Heart left ventricle (tissue), 13 donors: ENCODE measurements at regions not wholly inside any gene's neighbourhood (a gene's known extent, or its start where the extent isn't known, plus 50 kb on each side); places are given as distances from the start of the nearest gene placed in this dataset.

Source experiments
- CTCF ChIP-seq, 12 donors: fragments of 200-600 bp; sonication (generic) in 4 of 12; IDR thresholded peaks; one replicate each; pipeline versions ENCODE4 v1.5.0 to v1.8.0; 2018 to 2022; ENCODE audit warnings: antibody characterized with exemption in 12 of 12, mild to moderate bottlenecking in 5 of 12
- POLR2A ChIP-seq, 2 donors: fragments of 450-650 bp; IDR thresholded peaks; one replicate each; pipeline ENCODE4 v1.6.1; 2017; ENCODE audit warnings: antibody characterized with exemption in 2 of 2, mild to moderate bottlenecking in 2 of 2, moderate library complexity in 2 of 2
- donor health status: ischemic (EF 13 %, LVEDD 7.1; RV severe dilation, severe dysfunction).
- donor health status: DM: no; HTN: yes; CAD: no.
- donor health status: DM: no; HTN: no; CAD: no.
- donor health status: ischemic (EF 25% LVEDD 6.9; RV normal size, moderate dysfunction).
- donor health status: ischemic (EF 25% LVEDD 5.7; RV mildly dilated, moderate dysfunction).
- donor health status: ischemic (EF 35%, LVEDD 5.7; RV mildly dilated, moderate dysfunction).
- donor health status: nonischemic (EF 11% LVEDD 7.7; RV severe dilation, severe dysfunction).
- donor health status: DM: yes; HTN: yes; CAD: no.
- donor health status: PGD.
- donor health status: ischemic (EF 29% LVEDD 5.4; RV normal size, mild dysfunction).
- donor health status: nonischemic (EF 23%, LVEDD 6.1; RV moderate dilation, normal function).

GRCh38 chr1:199510314-199510713 is 517.2 kb upstream of the NR5A2 start:
- TF ChIP-seq POLR2A (IDR thresholded peaks at IDR 0.05) (no peak), CTCF (IDR thresholded peaks at IDR 0.05) (no peak)
